GM10266 (cell line): ENCODE measurements at regions not wholly inside any gene's neighbourhood (a gene's known extent, or its start where the extent isn't known, plus 50 kb on each side); places are given as distances from the start of the nearest gene placed in this dataset.

Experiments
- DNase-seq: peaks from one replicate; pipeline ENCODE4 v3.0.0; 2012; ENCODE audit errors: extremely low spot score
- CTCF ChIP-seq: IDR thresholded peaks from 2 replicates; pipeline ENCODE4 v1.5.1; 2012; ENCODE audit warnings: mild to moderate bottlenecking, low read depth; ENCODE audit not compliant: control insufficient read depth, insufficient read depth; ENCODE audit errors: missing control alignments

GRCh38 chr7:22612776-22613175 is 112.8 kb upstream of the STEAP1B start:
- DNase-seq: no peak
- no peak for TF ChIP-seq CTCF

- no peak for DNase-seq
- no peak for TF ChIP-seq CTCF
Observed at GRCh38 chr7:22611758-22612079, 111.7 kb upstream of the STEAP1B start.

- TF ChIP-seq CTCF: no peak
- DNase-seq: no peak
Observed at GRCh38 chr7:22610951-22611757, 111.2 kb upstream of the STEAP1B start.

- TF ChIP-seq CTCF: no peak
- no peak for DNase-seq
Observed at GRCh38 chr7:22610263-22610662, 110.3 kb upstream of the STEAP1B start.

- no peak for TF ChIP-seq CTCF
- DNase-seq: no peak
Observed at GRCh38 chr7:22607180-22607579, 107.2 kb upstream of the STEAP1B start.

- no peak for TF ChIP-seq CTCF
- no peak for DNase-seq
Observed at GRCh38 chr7:22604246-22604645, 104.3 kb upstream of the STEAP1B start.

GRCh38 chr7:22601812-22602565 is 102.0 kb upstream of the STEAP1B start:
- TF ChIP-seq CTCF: no peak
- DNase-seq: no peak
